GM12878 (cell line): ENCODE measurements at regions not wholly inside any gene's neighbourhood (a gene's known extent, or its start where the extent isn't known, plus 50 kb on each side); places are given as distances from the start of the nearest gene placed in this dataset.

Source experiments
- ATAC-seq: fragments of 200-7000 bp; cut with Tn5 transposase; 3 replicates; pipeline ENCODE4 v1.9.1; 2020; ENCODE audit warnings: mild to moderate bottlenecking, moderate library complexity
- BruUV-seq: library from RNA; stranded (reverse); fragments of 400-500 nt; replicated peaks from 2 replicates; lab custom pipeline; 2021; lab: Mats Ljungman, UMichigan
- CTCF ChIA-PET: fragments of 300-600 bp; sonication (Branson Sonifier 250); formaldehyde crosslinking; extraction: SDS; loops from one replicate; lab custom pipeline; 2021; ENCODE audit warnings: inconsistent platforms; lab: Yijun Ruan, JAX
- POLR2A ChIA-PET: fragments of 350-600 bp; formaldehyde crosslinking; extraction: SDS; loops from one replicate; lab custom pipeline; 2021; ENCODE audit warnings: inconsistent platforms; lab: Charles Lee
- RAD21 ChIA-PET: fragments of 300-600 bp; sonication (Branson Sonifier 250); formaldehyde crosslinking; loops from one replicate; lab custom pipeline; 2023; ENCODE audit warnings: antibody characterized with exemption; ENCODE audit not compliant: unreplicated experiment; lab: Charles Lee
- SMC1A ChIA-PET: fragments of 300-600 bp; sonication (Branson Sonifier 250); formaldehyde crosslinking; loops from one replicate; lab custom pipeline; 2023; ENCODE audit not compliant: unreplicated experiment, uncharacterized antibody; lab: Charles Lee
- DNase-seq: peaks from one replicate; pipeline ENCODE4 v3.0.0-alpha.2; 2011; ENCODE audit warnings: low read depth, low spot score
- FAIRE-seq: peaks from 3 replicates; lab custom pipeline; 2011; peaks lifted over from hg19 to GRCh38; lab: Jason Lieb, UNC
- H2AFZ ChIP-seq: 2 replicates; pipeline ENCODE4 v1.6.0; 2011; ENCODE audit warnings: low read depth, low read length, control low read depth; ENCODE audit not compliant: control insufficient read depth
- H3K27ac ChIP-seq: 2 replicates; pipeline ENCODE4 v1.5.1; 2011; ENCODE audit warnings: control low read depth; ENCODE audit not compliant: control insufficient read depth, insufficient read depth
- H3K27me3 ChIP-seq, 2 experiments: replicated peaks in 1 of 2; 2 replicates each; pipeline versions ENCODE4 v1.6.0 to v1.6.1; 2011; ENCODE audit warnings: low read length in 1 of 2; ENCODE audit not compliant: control insufficient read depth in 2 of 2, insufficient read depth in 2 of 2
- H3K36me3 ChIP-seq, 2 experiments: 2 replicates each; pipeline ENCODE4 v1.5.1; 2011; ENCODE audit warnings: low read length in 1 of 2; ENCODE audit not compliant: control insufficient read depth in 2 of 2, insufficient read depth in 2 of 2
- H3K4me1 ChIP-seq: 2 replicates; pipeline ENCODE4 v1.6.1; 2011; ENCODE audit warnings: mild to moderate bottlenecking, low read length, moderate library complexity, mixed read lengths; ENCODE audit not compliant: control insufficient read depth, insufficient read depth
- H3K4me2 ChIP-seq: 2 replicates; pipeline ENCODE4 v1.6.0; 2011; ENCODE audit warnings: control low read depth; ENCODE audit not compliant: control insufficient read depth, insufficient read depth
- H3K4me3 ChIP-seq: fragments of 200-600 bp; sonication (generic); 2 replicates; pipeline ENCODE4 v1.5.1; 2016
- H3K79me2 ChIP-seq: 2 replicates; pipeline ENCODE4 v1.6.0; 2011; ENCODE audit warnings: low read length; ENCODE audit not compliant: control insufficient read depth, insufficient read depth
- H3K9ac ChIP-seq: 2 replicates; pipeline ENCODE4 v1.8.0; 2011; ENCODE audit warnings: low read length, control low read depth, mixed read lengths; ENCODE audit not compliant: control insufficient read depth, insufficient read depth
- H3K9me3 ChIP-seq: replicated peaks from 3 replicates; pipeline ENCODE4 v1.5.1; 2011; ENCODE audit warnings: mild to moderate bottlenecking, low read length; ENCODE audit not compliant: control insufficient read depth, insufficient read depth
- H4K20me1 ChIP-seq: 2 replicates; pipeline ENCODE4 v1.6.0; 2011; ENCODE audit not compliant: control insufficient read depth, insufficient read depth
- ATF3 ChIP-seq: IDR thresholded peaks from 2 replicates; pipeline ENCODE4 v1.6.1; 2011; ENCODE audit warnings: low read depth, mild to moderate bottlenecking, low read length, moderate library complexity, borderline replicate concordance; ENCODE audit errors: extremely low read depth
- CREM ChIP-seq: IDR thresholded peaks from 2 replicates; pipeline ENCODE4 v1.6.1; 2014; ENCODE audit warnings: antibody characterized with exemption, low read depth
- E2F8 ChIP-seq: fragments of 450-650 bp; IDR thresholded peaks from 2 replicates; pipeline ENCODE4 v1.6.1; 2018; ENCODE audit warnings: mild to moderate bottlenecking, low read depth, moderate library complexity; ENCODE audit not compliant: partially characterized antibody
- MLLT1 ChIP-seq: fragments of 450-650 bp; IDR thresholded peaks from 2 replicates; pipeline ENCODE4 v1.6.1; 2016; ENCODE audit warnings: mild to moderate bottlenecking
- NKRF ChIP-seq: fragments of 450-650 bp; conservative IDR thresholded peaks from 2 replicates; pipeline ENCODE4 v1.6.1; 2017; ENCODE audit warnings: mild to moderate bottlenecking, moderate library complexity
- RAD21 ChIP-seq: IDR thresholded peaks from 2 replicates; pipeline ENCODE4 v1.6.1; 2011; ENCODE audit warnings: mild to moderate bottlenecking, low read depth, low read length, moderate library complexity; ENCODE audit not compliant: insufficient read depth
- SRF ChIP-seq, 2 experiments: IDR thresholded peaks; 2 replicates each; pipeline ENCODE4 v1.6.1; 2011; ENCODE audit warnings: low read depth in 2 of 2, low read length in 2 of 2, mild to moderate bottlenecking in 1 of 2, moderate library complexity in 1 of 2
- STAT3 ChIP-seq: IDR thresholded peaks from 2 replicates; pipeline ENCODE4 v1.6.1; 2011; ENCODE audit warnings: low read depth, low read length, improper control_type of control experiment
- TAF1 ChIP-seq: IDR thresholded peaks from 2 replicates; pipeline ENCODE4 v1.6.1; 2011; ENCODE audit warnings: mild to moderate bottlenecking, low read depth, low read length, borderline replicate concordance
- ZBTB33 ChIP-seq: fragments of 450-650 bp; IDR thresholded peaks from 2 replicates; pipeline ENCODE4 v1.6.1; 2017; ENCODE audit warnings: mild to moderate bottlenecking
- WGBS: methylation state at CpG from one replicate; pipeline ENCODE4 v1.1.6; 2016; ENCODE audit warnings: low lambda C conversion rate; ENCODE audit not compliant: insufficient replicate concordance, insufficient coverage; ENCODE audit errors: missing lambda C conversion rate; 5-methylcytosine and 5-hydroxymethylcytosine counted together
- in situ Hi-C: fragments of 300-500 bp; cut with MboI; formaldehyde crosslinking; loops from 9 replicates; pipeline ENCODE4 v1.14.3; 2018; ENCODE audit warnings: mixed read lengths
- intact Hi-C: fragments of 100-400 bp; cut with micrococcal nuclease; formaldehyde crosslinking; loops from one replicate; pipeline ENCODE4 v1.14.2; 2022; ENCODE audit not compliant: unreplicated experiment

GRCh38 chr13:104805346-104805745, 1730.1 kb downstream of the EFNB2 start (continued):
- TF ChIP-seq SRF (IDR thresholded peaks at IDR 0.05; ENCODE audit: low read depth in 2 of 2, low read length in 2 of 2) (no peak), ZBTB33 (no peak)

GRCh38 chr13:104799152-104799551, 1732.9 kb upstream of the SLC10A2 start:
- H3K9me3 ChIP-seq = no peaks in the 10 kb centered on the region
- H3K27ac ChIP-seq = no peak overlapping the region
- H2AFZ ChIP-seq = no peak overlapping the region
- intact Hi-C loops (loop anchor here (2.0 kb wide), 1 partner anchor 28 kb away; no protein-coding TSS in a partner anchor), in situ Hi-C loops (no loop called here)
- ChIA-PET RAD21 (no interaction called here), POLR2A (no interaction called here), CTCF (no interaction called here), SMC1A (no interaction called here)
- FAIRE-seq = no peak
- 0% methylated on average over 2 of the region's 2 CpGs for WGBS
- no peaks in the 10 kb centered on the region for H3K79me2 ChIP-seq
- no peak overlapping the region for H3K4me3 ChIP-seq
- H3K9ac ChIP-seq = no peak overlapping the region
- H3K36me3 ChIP-seq = no peaks in the 10 kb centered on the region
- no peaks in the 10 kb centered on the region for H3K4me1 ChIP-seq
- no TSS peak for BruUV-seq
- H3K4me2 ChIP-seq = no peak overlapping the region
- DNase-seq = no peak
- H4K20me1 ChIP-seq = no peaks in the 10 kb centered on the region
- no peak for ATAC-seq
- no peaks in the 10 kb centered on the region; a peak in 1 of 4 replicates for H3K27me3 ChIP-seq
- no peak for TF ChIP-seq NKRF
- TF ChIP-seq MLLT1 = no peak
- no peak for TF ChIP-seq TAF1
- TF ChIP-seq CREM = no peak
- TF ChIP-seq ATF3 = no peak
- no peak for TF ChIP-seq E2F8
- TF ChIP-seq RAD21 = no peak
- TF ChIP-seq STAT3 = no peak
